SK-N-MC (cell line): ENCODE measurements at regions not wholly inside any gene's neighbourhood (a gene's known extent, or its start where the extent isn't known, plus 50 kb on each side); places are given as distances from the start of the nearest gene placed in this dataset.

Source experiments
- EZH2 ChIP-seq: fragments of 200-600 bp; sonication (generic); IDR thresholded peaks from one replicate; pipeline ENCODE4 v1.6.1; 2017; ENCODE audit warnings: antibody characterized with exemption
- FOXP2 ChIP-seq: optimal IDR thresholded peaks from 2 replicates; pipeline ENCODE3; 2011; ENCODE audit warnings: mild to moderate bottlenecking, moderate library complexity; ENCODE audit not compliant: insufficient read depth; ENCODE audit errors: extremely low read length, control extremely low read depth
- POLR2AphosphoS5 ChIP-seq: IDR thresholded peaks from 2 replicates; pipeline ENCODE4 v1.6.1; 2012; ENCODE audit warnings: mild to moderate bottlenecking, low read depth, low read length, borderline replicate concordance

- TF ChIP-seq EZH2, result no peak
- no peak for TF ChIP-seq POLR2AphosphoS5
- TF ChIP-seq FOXP2, result no peak
These were observed 657.9 kb upstream of the ST8SIA4 start for GRCh38 chr5:101561018-101561417.
